ENCODE measurements at regions not wholly inside any gene's neighbourhood (a gene's known extent, or its start where the extent isn't known, plus 50 kb on each side); places are given as distances from the start of the nearest gene placed in this dataset.
A peak's percentile ranks its signal among the peaks of the same experiment; 100 is the strongest.
"Not testable (repeated sequence)": the region's sequence is repeated elsewhere in the genome, so short reads cannot be mapped to it uniquely, and the experiment has no call there.

- DNase-seq (ENCODE audit: low spot score); in situ Hi-C loops (cut with MboI; ENCODE audit: low pct_unique_long_range_greater_than_20kb, low sequenced_read_pairs, unreplicated experiment): not testable (repeated sequence)
Measured at GRCh38 chr9:62827957-62828907, 1638.4 kb downstream of the SPATA31A7 start.

DNA sequence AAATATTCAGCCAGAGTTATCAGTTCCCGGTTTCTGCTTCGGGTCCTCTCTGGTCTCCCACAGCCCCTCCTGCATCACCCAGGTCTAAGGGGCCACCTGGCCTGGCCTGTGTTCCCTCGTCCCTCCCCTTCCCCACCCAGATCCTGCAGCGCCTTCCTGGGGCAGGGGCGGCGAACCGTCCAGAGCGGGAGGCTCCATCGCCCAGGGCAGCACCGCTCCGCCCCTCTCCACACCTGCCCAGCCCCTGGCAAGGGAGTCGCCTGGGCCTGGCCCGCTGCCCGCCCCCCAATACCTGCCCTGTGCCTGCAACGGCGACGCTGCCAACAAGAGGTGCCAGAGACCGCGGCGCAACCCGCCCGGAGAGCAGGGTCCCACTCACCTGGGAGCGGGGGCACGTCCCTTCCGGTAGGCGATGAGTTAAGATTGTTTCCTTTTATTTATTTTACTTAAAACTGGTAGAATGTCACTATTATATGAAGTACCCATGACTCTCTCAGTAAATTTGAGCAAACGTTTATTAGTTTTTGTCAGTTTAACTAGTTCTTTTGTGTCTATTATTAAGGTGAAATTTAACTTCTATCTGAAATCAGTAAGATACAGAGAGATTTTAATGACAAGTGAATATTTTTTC lies 1641.1 kb downstream of the SPATA31A7 start:
- DNase-seq (ENCODE audit: low spot score); in situ Hi-C loops (cut with MboI; ENCODE audit: low pct_unique_long_range_greater_than_20kb, low sequenced_read_pairs, unreplicated experiment): not testable (repeated sequence)

DNA sequence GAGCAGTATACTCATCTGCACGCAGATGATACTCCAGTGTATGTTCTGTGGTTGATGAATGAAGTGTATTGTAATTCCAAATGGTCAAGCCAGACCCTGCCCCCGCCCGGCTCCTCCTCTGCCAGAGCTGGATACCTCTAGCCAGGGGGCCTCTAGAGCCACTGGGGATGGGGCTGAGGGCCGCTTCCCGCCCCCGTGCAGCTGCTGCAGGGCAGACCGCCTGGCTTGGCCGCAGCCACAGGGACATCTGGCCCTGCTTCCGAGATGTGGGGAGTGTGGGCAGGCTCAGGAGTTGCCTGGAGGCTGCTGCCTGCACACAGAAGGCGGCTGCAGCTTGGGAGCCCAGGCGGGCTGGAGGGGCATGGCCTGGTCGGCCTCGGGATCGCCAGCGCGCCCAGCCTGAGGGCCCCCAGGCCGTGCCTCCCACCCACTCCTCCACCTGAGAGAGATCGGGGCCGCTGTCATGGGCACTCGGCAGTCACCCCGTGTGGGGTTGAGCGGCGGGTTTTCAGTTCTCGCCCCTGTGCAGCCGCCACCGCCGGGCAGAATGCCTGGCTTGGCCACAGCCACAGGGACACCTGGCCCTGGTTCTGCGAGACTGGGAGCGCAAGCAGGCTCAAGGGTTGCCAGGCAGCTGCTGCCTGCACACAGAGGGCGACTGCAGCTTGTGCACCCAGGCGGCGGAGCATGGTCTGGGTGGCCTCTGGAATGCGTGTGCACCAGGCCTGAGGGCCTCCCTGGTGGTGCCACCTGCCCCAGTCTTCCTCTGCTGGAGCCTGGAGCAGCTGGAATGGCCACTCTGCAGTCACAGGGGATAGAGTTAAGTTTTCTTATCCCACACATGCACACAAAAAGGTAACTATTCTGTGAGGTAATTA lies 1643.7 kb downstream of the SPATA31A7 start:
- DNase-seq (ENCODE audit: low spot score); in situ Hi-C loops (cut with MboI; ENCODE audit: low pct_unique_long_range_greater_than_20kb, low sequenced_read_pairs, unreplicated experiment): not testable (repeated sequence)

GRCh38 chr9:62837254-62837911 lies 1647.5 kb downstream of the SPATA31A7 start:
- DNase-seq (ENCODE audit: low spot score); in situ Hi-C loops (cut with MboI; ENCODE audit: low pct_unique_long_range_greater_than_20kb, low sequenced_read_pairs, unreplicated experiment): not testable (repeated sequence)

DNA sequence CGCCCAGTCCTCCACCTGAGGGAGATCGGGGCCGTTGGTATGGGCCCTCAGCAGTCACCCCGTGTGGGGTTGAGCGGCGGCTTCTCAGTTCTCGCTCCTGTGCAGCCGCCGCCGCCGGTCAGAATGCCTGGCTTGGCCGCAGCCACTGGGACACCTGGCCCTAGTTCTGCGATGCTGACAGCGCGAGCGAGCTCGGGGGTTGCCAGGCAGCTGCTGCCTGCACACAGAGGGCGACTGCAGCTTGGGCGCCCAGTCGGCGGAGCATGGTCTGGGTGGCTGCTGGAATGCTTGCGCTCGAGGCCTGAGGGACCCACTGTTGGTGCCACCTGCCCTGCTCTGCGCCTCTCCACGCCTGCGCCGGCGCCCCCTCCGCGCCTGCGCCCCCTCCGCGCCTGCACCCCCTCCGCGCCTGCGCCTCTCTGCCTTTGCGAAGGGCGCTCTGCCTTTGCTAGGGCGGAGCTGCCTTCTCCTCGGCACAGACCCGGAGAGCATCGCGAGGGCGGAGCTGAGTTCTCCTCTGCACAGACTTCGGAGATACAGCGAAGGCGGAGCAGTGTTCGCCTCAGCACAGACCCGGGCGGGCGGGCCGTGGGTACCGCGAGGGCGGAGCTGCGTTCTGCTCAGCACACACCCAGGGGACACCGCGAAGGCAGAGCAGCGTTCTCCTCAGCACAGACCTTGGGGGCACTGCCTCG lies 1648.3 kb downstream of the SPATA31A7 start:
- in situ Hi-C loops (cut with MboI; ENCODE audit: low pct_unique_long_range_greater_than_20kb, low sequenced_read_pairs, unreplicated experiment), result not testable (repeated sequence)
- peak; percentile 86 for DNase-seq (ENCODE audit: low spot score)

- in situ Hi-C loops (cut with MboI; ENCODE audit: low pct_unique_long_range_greater_than_20kb, low sequenced_read_pairs, unreplicated experiment); DNase-seq (ENCODE audit: low spot score): not testable (repeated sequence)
Measured at GRCh38 chr9:62839168-62839567, 1649.3 kb downstream of the SPATA31A7 start.

DNA sequence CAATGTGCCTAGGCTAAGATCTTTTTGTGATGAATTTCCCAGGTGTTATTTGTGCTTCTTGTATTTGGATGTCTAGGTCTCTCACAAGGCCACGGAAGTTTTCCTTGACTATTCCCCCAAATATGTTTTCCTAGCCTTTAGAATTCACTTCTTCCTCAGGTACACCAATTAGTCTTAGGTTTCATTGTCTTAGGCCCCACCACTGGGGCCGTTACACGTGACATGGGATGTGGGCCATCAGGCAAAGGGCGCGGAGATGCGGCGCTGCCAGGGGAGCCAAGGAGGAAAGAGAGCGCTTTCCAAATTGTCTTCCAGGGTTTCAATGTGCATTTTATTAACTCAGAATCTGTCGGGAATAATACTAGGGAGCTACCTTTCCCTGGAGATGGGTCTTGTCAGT lies 1653.3 kb downstream of the SPATA31A7 start:
- in situ Hi-C loops (cut with MboI; ENCODE audit: low pct_unique_long_range_greater_than_20kb, low sequenced_read_pairs, unreplicated experiment); DNase-seq (ENCODE audit: low spot score): not testable (repeated sequence)

DNA sequence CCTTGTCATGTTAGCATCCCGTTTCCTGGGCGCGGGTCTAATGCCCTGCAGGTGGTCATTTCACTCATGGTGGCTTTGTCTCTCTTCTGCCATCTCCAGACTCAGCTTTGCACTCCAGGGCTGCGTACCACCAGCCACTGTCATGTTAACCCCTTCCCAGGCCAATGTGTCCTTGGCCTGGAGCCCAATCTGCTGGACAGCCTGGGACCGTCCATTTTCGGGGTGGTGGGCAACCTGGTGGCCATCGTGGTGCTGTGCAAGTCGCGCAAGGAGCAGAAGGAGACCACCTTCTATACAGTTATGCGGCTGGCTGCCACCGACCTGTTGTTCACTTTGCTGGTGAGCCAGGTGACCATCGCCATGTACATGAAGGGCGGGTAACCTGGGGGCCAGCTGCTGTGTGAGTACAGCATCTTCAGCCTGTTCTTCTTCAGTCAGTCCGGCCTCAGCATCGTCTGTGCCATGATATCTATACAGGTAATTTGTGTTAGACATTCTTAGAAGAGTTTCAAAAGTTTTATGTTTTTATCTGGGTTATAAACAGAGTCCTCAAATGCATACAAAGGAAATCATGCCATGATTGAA lies 1654.0 kb downstream of the SPATA31A7 start:
- in situ Hi-C loops (cut with MboI; ENCODE audit: low pct_unique_long_range_greater_than_20kb, low sequenced_read_pairs, unreplicated experiment); DNase-seq (ENCODE audit: low spot score): not testable (repeated sequence)

- in situ Hi-C loops (cut with MboI; ENCODE audit: low pct_unique_long_range_greater_than_20kb, low sequenced_read_pairs, unreplicated experiment); DNase-seq (ENCODE audit: low spot score): not testable (repeated sequence)
Measured at GRCh38 chr9:62844681-62845185, 1654.9 kb downstream of the SPATA31A7 start.

- DNase-seq (ENCODE audit: low spot score); in situ Hi-C loops (cut with MboI; ENCODE audit: low pct_unique_long_range_greater_than_20kb, low sequenced_read_pairs, unreplicated experiment): not testable (repeated sequence)
Measured at GRCh38 chr9:62848258-62848657, 1658.4 kb downstream of the SPATA31A7 start.

DNA sequence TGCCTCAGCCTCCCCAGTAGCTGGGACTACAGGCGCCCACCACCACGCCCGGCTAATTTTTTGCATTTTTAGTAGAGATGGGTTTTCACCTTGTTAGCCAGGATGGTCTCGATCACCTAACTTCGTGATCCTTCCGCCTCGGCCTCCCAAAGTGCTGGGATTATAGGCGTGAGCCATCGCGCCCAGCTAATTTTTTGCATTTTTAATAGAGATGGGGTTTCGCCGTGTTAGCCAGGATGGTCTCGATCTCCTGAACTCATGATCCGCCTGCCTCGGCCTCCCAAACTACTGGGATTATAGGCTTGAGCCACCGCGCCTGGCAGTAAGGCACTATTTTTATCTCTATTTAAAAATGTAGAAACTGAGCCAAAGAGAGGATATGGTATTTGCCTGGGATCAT lies 1660.2 kb downstream of the SPATA31A7 start:
- in situ Hi-C loops (cut with MboI; ENCODE audit: low pct_unique_long_range_greater_than_20kb, low sequenced_read_pairs, unreplicated experiment); DNase-seq (ENCODE audit: low spot score): not testable (repeated sequence)

DNA sequence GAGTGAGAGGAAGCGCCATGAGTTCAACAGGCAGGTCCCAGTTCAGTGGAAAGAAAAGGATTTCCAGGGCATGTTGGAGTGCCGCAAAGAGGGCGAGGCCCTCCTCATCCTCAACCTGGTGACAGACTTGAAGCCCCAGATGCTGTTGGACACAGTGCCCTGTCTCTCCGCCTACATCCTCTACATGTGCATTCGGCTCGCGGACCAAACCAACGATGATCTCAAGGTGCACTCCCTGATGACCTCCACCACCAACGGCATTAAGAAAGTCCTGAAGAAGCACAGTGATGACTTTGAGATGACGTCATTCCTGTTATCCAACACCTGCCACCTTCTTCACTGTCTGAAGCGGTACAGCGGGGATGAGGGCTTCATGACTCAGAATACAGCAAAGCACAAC lies 1667.4 kb downstream of the SPATA31A7 start:
- in situ Hi-C loops (cut with MboI; ENCODE audit: low pct_unique_long_range_greater_than_20kb, low sequenced_read_pairs, unreplicated experiment); DNase-seq (ENCODE audit: low spot score): not testable (repeated sequence)

- in situ Hi-C loops (cut with MboI; ENCODE audit: low pct_unique_long_range_greater_than_20kb, low sequenced_read_pairs, unreplicated experiment), result not testable (repeated sequence)
Measured at GRCh38 chr9:62858240-62858639, 1668.4 kb downstream of the SPATA31A7 start.

GRCh38 chr9:62860939-62861860 lies 1671.4 kb downstream of the SPATA31A7 start:
- in situ Hi-C loops (cut with MboI; ENCODE audit: low pct_unique_long_range_greater_than_20kb, low sequenced_read_pairs, unreplicated experiment); DNase-seq (ENCODE audit: low spot score): not testable (repeated sequence)

More at GRCh38 chr9:62858240-62858639, 1668.4 kb downstream of the SPATA31A7 start:
- DNase-seq (ENCODE audit: low spot score), result not testable (repeated sequence)

DNA sequence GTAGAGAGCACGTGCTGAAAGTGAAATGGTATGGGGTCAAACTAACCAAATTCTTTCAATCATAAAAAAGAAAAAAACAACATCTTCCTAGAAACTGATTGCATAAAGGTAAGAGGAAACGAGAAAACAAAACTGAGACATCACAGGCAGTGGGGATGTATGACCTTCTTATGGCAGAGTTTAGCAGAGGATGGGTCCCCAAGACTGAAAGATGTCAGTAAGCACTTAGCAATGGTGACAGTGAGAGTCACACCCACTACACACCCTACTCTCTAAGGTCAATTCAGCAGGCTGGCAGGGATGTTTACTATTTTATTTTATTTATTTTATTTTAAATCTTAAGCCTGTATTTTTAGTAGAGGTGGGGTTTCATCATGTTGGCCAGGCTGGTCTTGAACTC lies 1672.3 kb downstream of the SPATA31A7 start:
- DNase-seq (ENCODE audit: low spot score); in situ Hi-C loops (cut with MboI; ENCODE audit: low pct_unique_long_range_greater_than_20kb, low sequenced_read_pairs, unreplicated experiment): not testable (repeated sequence)
